CD4-positive, alpha-beta T cell treated with Interleukin-6 for 4 hours (primary cell): ENCODE measurements at regions not wholly inside any gene's neighbourhood (a gene's known extent, or its start where the extent isn't known, plus 50 kb on each side); places are given as distances from the start of the nearest gene placed in this dataset.

Experiments
- DNase-seq: peaks from one replicate; pipeline ENCODE4 v3.0.0-alpha.2; 2020; ENCODE audit warnings: mixed read lengths

GRCh38 chr12:12017798-12018197, 52.9 kb upstream of the BCL2L14 start:
- no peak for DNase-seq

- DNase-seq: no peak
Measured at GRCh38 chr12:12018454-12018853, 52.3 kb upstream of the BCL2L14 start.

DNA sequence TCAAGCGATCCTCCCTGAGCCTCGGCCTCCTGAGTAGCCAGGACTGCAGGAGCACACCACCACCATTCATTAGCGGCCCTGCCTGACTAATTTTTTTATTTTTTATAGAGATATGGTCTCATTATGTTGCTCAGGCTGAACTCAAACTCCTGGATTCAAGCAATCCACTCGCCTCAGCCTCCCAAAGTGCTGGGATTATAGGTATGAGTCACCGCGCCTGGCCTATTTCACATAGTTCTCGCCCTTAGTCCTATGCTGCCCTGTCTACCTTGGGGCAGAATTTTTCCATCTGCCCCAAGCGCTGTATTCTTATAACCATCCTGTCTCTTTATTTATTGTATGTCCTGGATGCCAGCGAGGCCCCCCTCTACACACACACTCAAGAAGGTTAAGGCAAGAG, 50.9 kb upstream of the BCL2L14 start:
- DNase-seq: no peak

DNA sequence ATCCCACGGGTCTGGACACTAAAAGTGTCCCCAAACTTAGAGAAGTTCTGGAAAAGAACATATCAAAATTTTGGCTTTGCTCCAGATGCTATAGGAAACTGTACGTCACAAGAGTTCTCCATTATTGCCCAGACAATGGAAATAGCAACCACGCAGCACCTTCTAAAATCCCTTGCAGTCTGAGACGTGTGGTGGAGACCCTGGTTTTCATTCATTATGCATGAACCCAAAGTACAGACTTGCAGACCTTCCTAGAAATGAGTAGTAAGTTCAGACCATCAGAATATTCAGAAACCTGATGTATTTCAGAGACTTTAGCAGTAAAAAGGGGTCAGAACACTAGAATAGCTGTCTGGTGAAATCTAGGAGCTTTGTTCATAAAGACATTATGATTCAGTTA, 50.0 kb upstream of the BCL2L14 start:
- no peak for DNase-seq
